Nephron (organoid): ENCODE measurements at regions not wholly inside any gene's neighbourhood (a gene's known extent, or its start where the extent isn't known, plus 50 kb on each side); places are given as distances from the start of the nearest gene placed in this dataset.
A peak's percentile ranks its signal among the peaks of the same experiment; 100 is the strongest.

Experiments used
- H3K27ac Mint-ChIP-seq, 3 experiments: 2 replicates each; pipeline ENCODE4 v1.8.0; 2020; ENCODE audit warnings: mixed read lengths in 3 of 3, mild to moderate bottlenecking in 2 of 3, moderate library complexity in 1 of 3
- H3K27me3 Mint-ChIP-seq: 2 replicates; pipeline ENCODE4 v1.8.0; 2021; ENCODE audit warnings: low read depth, mild to moderate bottlenecking, moderate library complexity, mixed read lengths
- H3K36me3 Mint-ChIP-seq: 2 replicates; pipeline ENCODE4 v1.8.0; 2020; ENCODE audit warnings: low read depth, mixed read lengths
- H3K4me1 Mint-ChIP-seq: 2 replicates; pipeline ENCODE4 v1.8.0; 2020; ENCODE audit warnings: mixed read lengths
- H3K4me3 Mint-ChIP-seq, 3 experiments: 2 replicates each; pipeline ENCODE4 v1.8.0; 2020; ENCODE audit warnings: mild to moderate bottlenecking in 3 of 3, mixed read lengths in 3 of 3, moderate library complexity in 2 of 3
- H3K9me3 Mint-ChIP-seq: 2 replicates; pipeline ENCODE4 v1.8.0; 2020; ENCODE audit warnings: mixed read lengths
- TF ChIP-seq, protein P1 (sequence below), 3 experiments: fragments of 200-600 bp; sonication (generic); IDR thresholded peaks; one replicate each; pipeline ENCODE4 v1.5.0; 2021; ENCODE audit warnings: antibody characterized with exemption in 3 of 3; ENCODE audit not compliant: unreplicated experiment in 3 of 3

DNA sequence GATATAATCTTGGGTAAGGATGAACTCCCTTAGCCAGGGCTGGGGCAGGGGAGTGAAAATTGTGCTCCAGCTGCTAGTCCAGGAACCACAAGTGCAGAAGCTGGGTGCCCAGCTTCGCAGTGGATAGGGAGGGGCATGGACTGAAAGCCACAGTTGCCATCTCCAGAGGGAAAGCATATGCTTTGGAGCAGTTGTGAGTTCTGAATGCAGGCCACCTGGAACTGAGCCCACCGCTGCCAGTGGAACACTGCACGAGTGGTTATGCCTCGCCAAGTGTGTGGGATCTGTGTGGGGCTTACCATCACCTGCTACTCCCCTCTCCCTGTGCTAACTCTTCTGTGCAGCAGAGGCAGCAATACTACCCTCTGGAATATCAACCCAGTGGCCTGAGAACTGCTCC, 158.4 kb upstream of the DPT start:
- Mint-ChIP-seq H3K36me3 (no peaks in the 10 kb centered on the region), H3K4me1 (peaks cover 5% of the 10 kb centered on the region), H3K4me3 (no peak overlapping the region), H3K9me3 (peaks cover 16% of the 10 kb centered on the region), H3K27me3 (no peaks in the 10 kb centered on the region), H3K27ac (no peak overlapping the region)
- TF ChIP-seq, protein P1, sequence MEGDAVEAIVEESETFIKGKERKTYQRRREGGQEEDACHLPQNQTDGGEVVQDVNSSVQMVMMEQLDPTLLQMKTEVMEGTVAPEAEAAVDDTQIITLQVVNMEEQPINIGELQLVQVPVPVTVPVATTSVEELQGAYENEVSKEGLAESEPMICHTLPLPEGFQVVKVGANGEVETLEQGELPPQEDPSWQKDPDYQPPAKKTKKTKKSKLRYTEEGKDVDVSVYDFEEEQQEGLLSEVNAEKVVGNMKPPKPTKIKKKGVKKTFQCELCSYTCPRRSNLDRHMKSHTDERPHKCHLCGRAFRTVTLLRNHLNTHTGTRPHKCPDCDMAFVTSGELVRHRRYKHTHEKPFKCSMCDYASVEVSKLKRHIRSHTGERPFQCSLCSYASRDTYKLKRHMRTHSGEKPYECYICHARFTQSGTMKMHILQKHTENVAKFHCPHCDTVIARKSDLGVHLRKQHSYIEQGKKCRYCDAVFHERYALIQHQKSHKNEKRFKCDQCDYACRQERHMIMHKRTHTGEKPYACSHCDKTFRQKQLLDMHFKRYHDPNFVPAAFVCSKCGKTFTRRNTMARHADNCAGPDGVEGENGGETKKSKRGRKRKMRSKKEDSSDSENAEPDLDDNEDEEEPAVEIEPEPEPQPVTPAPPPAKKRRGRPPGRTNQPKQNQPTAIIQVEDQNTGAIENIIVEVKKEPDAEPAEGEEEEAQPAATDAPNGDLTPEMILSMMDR (IDR thresholded peaks at IDR 0.05; ENCODE audit: unreplicated experiment in 3 of 3) = no peak

DNA sequence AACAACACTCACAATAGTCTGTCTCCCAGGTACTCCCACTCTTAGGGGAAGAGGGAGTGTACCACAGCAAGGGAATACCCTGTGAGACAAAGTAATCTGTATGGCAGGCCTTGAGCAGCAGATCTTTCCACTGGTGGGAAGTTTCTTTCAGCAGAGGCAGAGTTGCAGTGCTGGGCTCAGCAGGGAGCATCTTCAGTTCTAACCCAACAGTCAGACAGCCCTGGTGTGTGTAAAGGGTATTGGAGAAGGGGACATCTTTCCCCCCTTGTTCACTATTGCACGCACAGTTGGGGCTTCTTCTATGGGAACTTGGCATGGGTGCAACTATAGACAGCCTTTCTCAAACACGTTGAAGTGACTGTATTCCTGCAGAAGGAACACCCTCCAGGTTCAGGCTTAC, 159.4 kb upstream of the DPT start:
- H3K4me3 Mint-ChIP-seq = no peak overlapping the region
- TF ChIP-seq, protein P1 (IDR thresholded peaks at IDR 0.05; ENCODE audit: unreplicated experiment in 3 of 3) = no peak
- no peaks in the 10 kb centered on the region for H3K27me3 Mint-ChIP-seq
- H3K27ac Mint-ChIP-seq = no peak overlapping the region
- peaks cover 16% of the 10 kb centered on the region for H3K9me3 Mint-ChIP-seq
- peaks cover 13% of the 10 kb centered on the region for H3K4me1 Mint-ChIP-seq
- H3K36me3 Mint-ChIP-seq = no peaks in the 10 kb centered on the region

DNA sequence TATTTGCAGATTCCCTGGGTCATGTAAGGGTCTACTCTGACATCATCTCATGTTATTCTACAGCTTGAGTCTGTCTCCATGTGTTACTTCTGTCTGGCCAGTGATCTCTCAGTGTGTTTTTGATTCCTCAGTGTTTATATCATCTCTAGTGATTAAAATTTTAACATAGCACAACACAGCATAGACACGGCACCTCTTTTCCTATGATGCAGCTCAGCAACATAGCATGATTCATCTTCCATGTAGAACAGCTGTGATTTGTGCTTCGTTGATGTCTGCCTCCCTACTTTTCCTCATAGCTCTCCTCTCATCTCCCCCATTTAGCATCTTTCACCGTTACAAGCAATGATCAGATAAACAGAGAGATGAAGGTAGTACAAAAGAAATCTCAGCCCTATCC, 163.9 kb upstream of the DPT start:
- Mint-ChIP-seq H3K27me3 (no peaks in the 10 kb centered on the region), H3K4me1 (peaks cover 22% of the 10 kb centered on the region), H3K4me3 (no peak overlapping the region), H3K36me3 (no peaks in the 10 kb centered on the region), H3K9me3 (peaks cover 7% of the 10 kb centered on the region), H3K27ac (peak overlapping the region in 2 of 3 experiments; percentile 12 to 61)
- TF ChIP-seq, protein P1 (IDR thresholded peaks at IDR 0.05; ENCODE audit: unreplicated experiment in 3 of 3) = no peak

DNA sequence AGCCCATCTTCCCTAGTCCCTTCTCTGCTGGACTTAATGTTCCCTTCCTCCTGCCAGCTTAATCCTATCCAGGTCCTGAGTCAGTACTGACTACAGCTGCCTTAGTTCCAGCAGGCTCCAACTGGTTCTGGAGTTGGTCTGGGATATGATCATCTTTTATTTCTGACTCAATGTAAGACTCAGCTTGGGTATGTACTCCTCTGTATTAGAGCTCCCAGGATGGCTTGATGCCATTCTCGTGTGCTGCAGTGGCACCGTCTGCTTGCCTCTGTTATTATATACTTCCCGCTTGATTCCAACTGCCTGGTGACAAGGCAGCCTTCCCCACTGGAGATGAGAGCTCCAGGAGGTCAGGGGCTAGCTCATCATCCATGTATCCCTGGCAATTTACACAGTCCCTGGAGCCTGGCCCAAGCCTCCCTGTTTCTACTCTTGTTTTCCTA, 164.4 kb upstream of the DPT start:
- Mint-ChIP-seq H3K27me3 (no peaks in the 10 kb centered on the region), H3K27ac (peak overlapping the region in 2 of 3 experiments; percentile 12 to 61), H3K9me3 (peaks cover 7% of the 10 kb centered on the region), H3K36me3 (no peaks in the 10 kb centered on the region), H3K4me3 (no peak overlapping the region), H3K4me1 (peaks cover 19% of the 10 kb centered on the region)
- TF ChIP-seq, protein P1 (IDR thresholded peaks at IDR 0.05; ENCODE audit: unreplicated experiment in 3 of 3) = no peak

DNA sequence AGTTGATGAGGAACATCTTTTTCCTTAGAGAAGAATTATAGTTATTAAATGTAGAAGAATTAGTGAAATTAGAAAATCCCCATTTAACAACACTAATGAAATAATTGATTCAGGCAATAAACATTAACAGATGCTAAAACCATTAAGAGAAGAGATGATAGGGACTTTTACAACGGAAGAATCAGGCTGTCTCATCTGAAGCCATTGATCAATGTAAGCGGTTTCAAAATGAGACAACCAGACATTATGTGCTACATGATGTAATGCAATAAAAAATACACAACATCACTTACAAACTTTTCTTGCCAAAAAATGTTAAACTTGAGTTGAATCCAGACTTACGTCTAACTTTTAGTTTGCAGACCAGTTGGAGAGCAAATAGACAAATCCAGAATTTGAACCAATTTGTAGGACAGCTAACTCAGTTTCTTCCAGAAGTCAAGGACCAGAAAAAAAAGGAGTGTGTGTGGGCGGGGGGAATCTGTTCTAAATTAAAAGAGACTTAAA, 165.4 kb upstream of the DPT start:
- H3K27me3 Mint-ChIP-seq = no peaks in the 10 kb centered on the region
- TF ChIP-seq, protein P1 (IDR thresholded peaks at IDR 0.05; ENCODE audit: unreplicated experiment in 3 of 3) = no peak
- peaks cover 19% of the 10 kb centered on the region for H3K4me1 Mint-ChIP-seq
- H3K4me3 Mint-ChIP-seq = no peak overlapping the region
- peak overlapping the region in 2 of 3 experiments; percentile 30 to 61 for H3K27ac Mint-ChIP-seq
- H3K9me3 Mint-ChIP-seq = peaks cover under 1% of the 10 kb centered on the region
- no peaks in the 10 kb centered on the region for H3K36me3 Mint-ChIP-seq

DNA sequence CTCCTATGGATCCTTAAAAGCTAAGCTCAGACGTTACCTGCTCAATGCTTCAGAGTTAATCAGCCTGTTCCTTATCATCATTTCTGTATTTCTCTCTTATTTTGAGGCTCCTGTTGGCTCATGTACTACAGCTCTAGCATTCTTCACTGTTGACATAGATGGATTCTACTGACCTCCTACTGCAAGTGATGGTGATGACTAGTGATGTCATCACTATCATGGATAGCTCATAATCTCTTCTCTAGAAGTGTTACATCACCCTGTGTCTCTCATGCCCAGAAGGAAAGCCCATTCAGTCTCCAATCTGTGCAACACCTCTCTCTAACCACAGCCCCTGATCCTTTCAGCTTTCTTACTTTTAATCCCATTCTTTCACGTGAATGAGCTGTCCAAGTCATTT, 168.2 kb upstream of the DPT start:
- Mint-ChIP-seq H3K27ac (no peak overlapping the region), H3K9me3 (no peaks in the 10 kb centered on the region), H3K4me3 (no peak overlapping the region), H3K27me3 (no peaks in the 10 kb centered on the region), H3K36me3 (no peaks in the 10 kb centered on the region), H3K4me1 (peaks cover 19% of the 10 kb centered on the region)
- TF ChIP-seq, protein P1 (IDR thresholded peaks at IDR 0.05; ENCODE audit: unreplicated experiment in 3 of 3) = no peak
